WTC11 (cell line): ENCODE measurements at regions not wholly inside any gene's neighbourhood (a gene's known extent, or its start where the extent isn't known, plus 50 kb on each side); places are given as distances from the start of the nearest gene placed in this dataset.

ENCODE experiments used
- ATF2 ChIP-seq: sonication (generic); formaldehyde crosslinking; IDR thresholded peaks from 2 replicates; pipeline ENCODE4 v1.8.1; 2022; ENCODE audit warnings: low read depth, missing genetic modification reagents, borderline replicate concordance
- HMGXB4 ChIP-seq: sonication (generic); formaldehyde crosslinking; IDR thresholded peaks from 2 replicates; pipeline ENCODE4 v1.8.1; 2023; ENCODE audit warnings: mild to moderate bottlenecking, moderate library complexity, missing genetic modification reagents
- MAX ChIP-seq: sonication (generic); formaldehyde crosslinking; IDR thresholded peaks from 2 replicates; pipeline ENCODE4 v1.8.0; 2022; ENCODE audit warnings: mild to moderate bottlenecking, missing genetic modification reagents
- MXD4 ChIP-seq: fragments of 250-450 bp; sonication (Bioruptor Pico); IDR thresholded peaks from 2 replicates; pipeline ENCODE4 v1.8.0; 2021; ENCODE audit warnings: mild to moderate bottlenecking, moderate library complexity, borderline replicate concordance
- NFYB ChIP-seq: sonication (generic); formaldehyde crosslinking; conservative IDR thresholded peaks from 2 replicates; pipeline ENCODE4 v1.8.0; 2022; ENCODE audit warnings: low read depth, missing genetic modification reagents
- NR1H2 ChIP-seq: sonication (generic); formaldehyde crosslinking; IDR thresholded peaks from 2 replicates; pipeline ENCODE4 v1.9.0; 2021; ENCODE audit warnings: mild to moderate bottlenecking, moderate library complexity, missing genetic modification reagents
- NR3C1 ChIP-seq: sonication (generic); formaldehyde crosslinking; conservative IDR thresholded peaks from 2 replicates; pipeline ENCODE4 v1.8.1; 2023; ENCODE audit warnings: low read depth, mild to moderate bottlenecking, missing genetic modification reagents
- ZNF121 ChIP-seq: sonication (generic); formaldehyde crosslinking; IDR thresholded peaks from 2 replicates; pipeline ENCODE4 v1.8.0; 2023; ENCODE audit warnings: missing genetic modification reagents
- ZNF219 ChIP-seq: sonication (generic); formaldehyde crosslinking; IDR thresholded peaks from 2 replicates; pipeline ENCODE4 v1.8.0; 2023; ENCODE audit warnings: missing genetic modification reagents, mild to moderate bottlenecking, borderline replicate concordance

- TF ChIP-seq MXD4 (CRISPR knock-in tag) (no peak), NFYB (CRISPR knock-in tag) (no peak), ZNF219 (CRISPR knock-in tag) (no peak), NR1H2 (no peak), ZNF121 (CRISPR knock-in tag) (no peak), ATF2 (CRISPR knock-in tag) (no peak), MAX (CRISPR knock-in tag) (no peak), NR3C1 (CRISPR knock-in tag) (no peak), HMGXB4 (no peak)
Measured at GRCh38 chr12:89161557-89161956, 190.7 kb downstream of the DUSP6 start.
